Nephron progenitor cell (in vitro differentiated cells): ENCODE measurements at regions not wholly inside any gene's neighbourhood (a gene's known extent, or its start where the extent isn't known, plus 50 kb on each side); places are given as distances from the start of the nearest gene placed in this dataset.

Source experiments
- DNase-seq: peaks from one replicate; pipeline ENCODE4 v3.0.0; 2021
- H3K27ac Mint-ChIP-seq: 2 replicates; pipeline ENCODE4 v1.8.0; 2021; ENCODE audit warnings: mild to moderate bottlenecking, moderate library complexity, mixed read lengths
- H3K27me3 Mint-ChIP-seq: 2 replicates; pipeline ENCODE4 v1.8.0; 2021; ENCODE audit warnings: mild to moderate bottlenecking, low read depth, mixed read lengths; ENCODE audit not compliant: poor library complexity
- H3K36me3 Mint-ChIP-seq: 2 replicates; pipeline ENCODE4 v1.8.0; 2021; ENCODE audit warnings: low read depth, mixed read lengths
- H3K4me1 Mint-ChIP-seq: 2 replicates; pipeline ENCODE4 v1.8.0; 2021; ENCODE audit warnings: mixed read lengths
- H3K4me3 Mint-ChIP-seq: 2 replicates; pipeline ENCODE4 v1.8.0; 2021; ENCODE audit warnings: mild to moderate bottlenecking, moderate library complexity, mixed read lengths
- H3K9me3 Mint-ChIP-seq: 2 replicates; pipeline ENCODE4 v1.8.0; 2021; ENCODE audit warnings: mild to moderate bottlenecking, moderate library complexity, mixed read lengths
- CTCF ChIP-seq: fragments of 200-600 bp; sonication (generic); IDR thresholded peaks from 2 replicates; pipeline ENCODE4 v1.5.0; 2021; ENCODE audit warnings: antibody characterized with exemption

GRCh38 chr1:38308780-38309179, 262.2 kb upstream of the POU3F1 start:
- no peak for TF ChIP-seq CTCF
- no peak for DNase-seq
- Mint-ChIP-seq H3K27ac (no peak overlapping the region), H3K27me3 (peaks cover 4% of the 10 kb centered on the region), H3K4me1 (no peaks in the 10 kb centered on the region), H3K36me3 (no peaks in the 10 kb centered on the region), H3K4me3 (no peak overlapping the region), H3K9me3 (peaks cover 10% of the 10 kb centered on the region)

GRCh38 chr1:38305666-38306065, 259.1 kb upstream of the POU3F1 start:
- Mint-ChIP-seq H3K4me1 (no peaks in the 10 kb centered on the region), H3K36me3 (no peaks in the 10 kb centered on the region), H3K4me3 (no peak overlapping the region), H3K27ac (no peak overlapping the region), H3K27me3 (peaks cover 11% of the 10 kb centered on the region), H3K9me3 (no peaks in the 10 kb centered on the region)
- no peak for TF ChIP-seq CTCF
- no peak for DNase-seq

GRCh38 chr1:38303843-38304242, 257.2 kb upstream of the POU3F1 start:
- Mint-ChIP-seq H3K4me3 (no peak overlapping the region), H3K4me1 (no peaks in the 10 kb centered on the region), H3K27ac (no peak overlapping the region), H3K9me3 (no peaks in the 10 kb centered on the region), H3K27me3 (peaks cover 11% of the 10 kb centered on the region), H3K36me3 (no peaks in the 10 kb centered on the region)
- TF ChIP-seq CTCF, result no peak
- DNase-seq, result no peak

DNA sequence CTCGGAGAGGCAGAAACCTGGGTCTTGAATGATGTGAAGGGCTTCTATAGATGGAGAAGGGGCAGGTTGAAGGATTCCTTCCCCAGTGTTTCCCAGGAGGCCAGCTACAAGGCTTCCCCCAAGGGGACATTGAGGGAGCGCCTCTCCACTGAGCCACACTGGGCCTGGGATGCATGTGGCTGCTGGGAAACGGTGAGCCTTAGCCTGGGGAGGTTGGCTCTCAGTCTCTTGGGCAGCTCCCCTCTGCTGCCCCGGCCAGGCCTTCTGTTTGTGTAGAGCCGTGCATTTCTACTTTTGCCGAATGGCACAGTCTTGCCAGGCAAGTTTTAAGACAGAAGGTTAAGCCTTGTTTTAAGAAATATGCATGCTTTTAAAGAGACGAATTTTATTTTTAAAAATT, 254.4 kb upstream of the POU3F1 start:
- H3K4me1 Mint-ChIP-seq, result no peaks in the 10 kb centered on the region
- no peaks in the 10 kb centered on the region for H3K9me3 Mint-ChIP-seq
- peaks cover 17% of the 10 kb centered on the region for H3K27me3 Mint-ChIP-seq
- H3K36me3 Mint-ChIP-seq, result no peaks in the 10 kb centered on the region
- no peak for DNase-seq
- no peak overlapping the region for H3K4me3 Mint-ChIP-seq
- no peak overlapping the region for H3K27ac Mint-ChIP-seq
- TF ChIP-seq CTCF, result no peak

- no peak for DNase-seq
- Mint-ChIP-seq H3K36me3 (no peaks in the 10 kb centered on the region), H3K9me3 (no peaks in the 10 kb centered on the region), H3K27ac (no peak overlapping the region), H3K4me3 (no peak overlapping the region), H3K27me3 (peaks cover 16% of the 10 kb centered on the region), H3K4me1 (no peaks in the 10 kb centered on the region)
- TF ChIP-seq CTCF, result no peak
These were observed 254.0 kb upstream of the POU3F1 start for GRCh38 chr1:38300616-38301015.

GRCh38 chr1:38297842-38298241, 251.2 kb upstream of the POU3F1 start:
- Mint-ChIP-seq H3K9me3 (peaks cover 8% of the 10 kb centered on the region), H3K4me3 (no peak overlapping the region), H3K36me3 (no peaks in the 10 kb centered on the region), H3K27me3 (peaks cover 14% of the 10 kb centered on the region), H3K27ac (no peak overlapping the region), H3K4me1 (peaks cover 2% of the 10 kb centered on the region)
- DNase-seq, result no peak
- TF ChIP-seq CTCF, result no peak
